ENCODE measurements at regions not wholly inside any gene's neighbourhood (a gene's known extent, or its start where the extent isn't known, plus 50 kb on each side); places are given as distances from the start of the nearest gene placed in this dataset.

- TF ChIP-seq CTCF (IDR thresholded peaks at IDR 0.05) (no peak), POLR2A (IDR thresholded peaks at IDR 0.05) (no peak)
Measured at GRCh38 chr2:34372967-34373366, 773.9 kb upstream of the FAM98A start.
